ENCODE measurements at regions not wholly inside any gene's neighbourhood (a gene's known extent, or its start where the extent isn't known, plus 50 kb on each side); places are given as distances from the start of the nearest gene placed in this dataset.

- no peak overlapping the region for H3K4me3 ChIP-seq (ENCODE audit: low read depth, low read length)
- TF ChIP-seq CTCF (IDR thresholded peaks at IDR 0.05; ENCODE audit: borderline replicate concordance, insufficient read depth, low read depth, low read length): no peak
These were observed 182.4 kb downstream of the ANXA2 start for GRCh38 chr15:60215225-60215963.

- H3K4me3 ChIP-seq (ENCODE audit: low read depth, low read length): no peak overlapping the region
- TF ChIP-seq CTCF (IDR thresholded peaks at IDR 0.05; ENCODE audit: borderline replicate concordance, insufficient read depth, low read depth, low read length): no peak
These were observed 180.6 kb downstream of the ANXA2 start for GRCh38 chr15:60217161-60217560.

- H3K4me3 ChIP-seq (ENCODE audit: low read depth, low read length): no peak overlapping the region
- no peak for TF ChIP-seq CTCF (IDR thresholded peaks at IDR 0.05; ENCODE audit: borderline replicate concordance, insufficient read depth, low read depth, low read length)
These were observed 179.5 kb downstream of the ANXA2 start for GRCh38 chr15:60218256-60218655.

- H3K4me3 ChIP-seq (ENCODE audit: low read depth, low read length): no peak overlapping the region
- no peak for TF ChIP-seq CTCF (IDR thresholded peaks at IDR 0.05; ENCODE audit: borderline replicate concordance, insufficient read depth, low read depth, low read length)
These were observed 177.9 kb downstream of the ANXA2 start for GRCh38 chr15:60219866-60220265.

- no peak for TF ChIP-seq CTCF (IDR thresholded peaks at IDR 0.05; ENCODE audit: borderline replicate concordance, insufficient read depth, low read depth, low read length)
- no peak overlapping the region for H3K4me3 ChIP-seq (ENCODE audit: low read depth, low read length)
These were observed 176.4 kb downstream of the ANXA2 start for GRCh38 chr15:60221356-60221755.

GRCh38 chr15:60222404-60222803, 175.4 kb downstream of the ANXA2 start:
- no peak for TF ChIP-seq CTCF (IDR thresholded peaks at IDR 0.05; ENCODE audit: borderline replicate concordance, insufficient read depth, low read depth, low read length)
- H3K4me3 ChIP-seq (ENCODE audit: low read depth, low read length): no peak overlapping the region

- no peak overlapping the region for H3K4me3 ChIP-seq (ENCODE audit: low read depth, low read length)
- TF ChIP-seq CTCF (IDR thresholded peaks at IDR 0.05; ENCODE audit: borderline replicate concordance, insufficient read depth, low read depth, low read length): no peak
These were observed 174.6 kb downstream of the ANXA2 start for GRCh38 chr15:60223176-60223575.

All from GM12875 (cell line).